PC-9 (cell line): ENCODE measurements at regions not wholly inside any gene's neighbourhood (a gene's known extent, or its start where the extent isn't known, plus 50 kb on each side); places are given as distances from the start of the nearest gene placed in this dataset.

Experiments used
- BruUV-seq: library from RNA; stranded (reverse); fragments of 400-500 nt; replicated peaks from 2 replicates; lab custom pipeline; 2021; lab: Mats Ljungman, UMichigan
- CTCF ChIA-PET: fragments of 300-600 bp; sonication (Branson Sonifier 250); formaldehyde crosslinking; loops from one replicate; lab custom pipeline; 2022; ENCODE audit warnings: antibody characterized with exemption; lab: Charles Lee
- POLR2A ChIA-PET: fragments of 300-600 bp; sonication (Branson Sonifier 250); formaldehyde crosslinking; loops from one replicate; lab custom pipeline; 2022; ENCODE audit warnings: antibody characterized with exemption; ENCODE audit not compliant: unreplicated experiment; lab: Charles Lee
- DNase-seq, 2 experiments: peaks; one replicate each; pipeline versions ENCODE4 v3.0.0 to v3.0.0-alpha.2; 2015 to 2022; ENCODE audit warnings: mixed read lengths in 1 of 2
- H2AFZ ChIP-seq: fragments of 200-600 bp; sonication (generic); 2 replicates; pipeline ENCODE4 v1.8.1; 2017; ENCODE audit warnings: antibody characterized with exemption
- H3F3A ChIP-seq: fragments of 200-600 bp; sonication (generic); 2 replicates; pipeline ENCODE4 v1.8.1; 2017; ENCODE audit warnings: antibody characterized with exemption, mild to moderate bottlenecking, low read depth; ENCODE audit not compliant: insufficient read depth
- H3K27ac ChIP-seq: fragments of 200-600 bp; sonication (generic); 2 replicates; pipeline ENCODE4 v1.6.1; 2016; ENCODE audit warnings: mixed run types
- H3K27me3 ChIP-seq: fragments of 200-600 bp; sonication (generic); 2 replicates; pipeline ENCODE4 v1.6.1; 2016; ENCODE audit warnings: low read depth, mixed run types; ENCODE audit not compliant: insufficient read depth
- H3K36me3 ChIP-seq: fragments of 200-600 bp; sonication (generic); 2 replicates; pipeline ENCODE4 v1.6.1; 2016; ENCODE audit warnings: low read depth, mixed run types
- H3K4me1 ChIP-seq: fragments of 200-600 bp; sonication (generic); replicated peaks from 2 replicates; pipeline ENCODE4 v1.6.1; 2016; ENCODE audit warnings: mixed run types; ENCODE audit not compliant: insufficient read depth
- H3K4me2 ChIP-seq: fragments of 200-600 bp; sonication (generic); 2 replicates; pipeline ENCODE4 v1.6.1; 2017; ENCODE audit warnings: mixed run types
- H3K4me3 ChIP-seq: fragments of 200-600 bp; sonication (generic); 2 replicates; pipeline ENCODE4 v1.6.1; 2016; ENCODE audit warnings: mixed run types
- H3K79me2 ChIP-seq: fragments of 200-600 bp; sonication (generic); 2 replicates; pipeline ENCODE4 v1.6.1; 2017; ENCODE audit warnings: low read depth, mixed run types
- H3K9me2 ChIP-seq: fragments of 200-600 bp; sonication (generic); 2 replicates; pipeline ENCODE4 v1.8.1; 2017; ENCODE audit warnings: mild to moderate bottlenecking; ENCODE audit not compliant: insufficient read depth
- H3K9me3 ChIP-seq: fragments of 200-600 bp; sonication (generic); 2 replicates; pipeline ENCODE4 v1.8.1; 2016; ENCODE audit warnings: low read depth; ENCODE audit not compliant: insufficient read depth
- H4K20me1 ChIP-seq: fragments of 200-600 bp; sonication (generic); 2 replicates; pipeline ENCODE4 v1.8.1; 2017; ENCODE audit not compliant: insufficient read depth
- EZH2 ChIP-seq: fragments of 200-600 bp; sonication (generic); IDR thresholded peaks from 2 replicates; pipeline ENCODE4 v1.8.0; 2017; ENCODE audit warnings: antibody characterized with exemption, low read depth
- intact Hi-C: fragments of 100-400 bp; cut with micrococcal nuclease; formaldehyde crosslinking; loops from one replicate; pipeline ENCODE4 v1.10.0; 2022; ENCODE audit not compliant: unreplicated experiment
- TF ChIP-seq, protein P1 (sequence below): fragments of 200-600 bp; sonication (generic); conservative IDR thresholded peaks from 2 replicates; pipeline ENCODE4 v1.6.1; 2017; ENCODE audit warnings: mixed run types, antibody characterized with exemption, mild to moderate bottlenecking, moderate library complexity

- Histone ChIP-seq H3K9me3 (no peaks in the 10 kb centered on the region), H4K20me1 (0 out of 2 replicates have a peak, but pooled peaks cover 3% of the 10 kb centered on the region), H3K27me3 (no peaks in the 10 kb centered on the region), H3K9me2 (no peaks in the 10 kb centered on the region), H3F3A (no peaks in the 10 kb centered on the region), H3K79me2 (no peaks in the 10 kb centered on the region), H3K36me3 (no peaks in the 10 kb centered on the region), H3K4me2 (no peak overlapping the region), H3K4me1 (no peaks in the 10 kb centered on the region), H3K27ac (no peak overlapping the region), H2AFZ (no peak overlapping the region), H3K4me3 (no peak overlapping the region)
- ChIA-PET CTCF (no interaction called here), POLR2A (no interaction called here)
- TF ChIP-seq, protein P1, sequence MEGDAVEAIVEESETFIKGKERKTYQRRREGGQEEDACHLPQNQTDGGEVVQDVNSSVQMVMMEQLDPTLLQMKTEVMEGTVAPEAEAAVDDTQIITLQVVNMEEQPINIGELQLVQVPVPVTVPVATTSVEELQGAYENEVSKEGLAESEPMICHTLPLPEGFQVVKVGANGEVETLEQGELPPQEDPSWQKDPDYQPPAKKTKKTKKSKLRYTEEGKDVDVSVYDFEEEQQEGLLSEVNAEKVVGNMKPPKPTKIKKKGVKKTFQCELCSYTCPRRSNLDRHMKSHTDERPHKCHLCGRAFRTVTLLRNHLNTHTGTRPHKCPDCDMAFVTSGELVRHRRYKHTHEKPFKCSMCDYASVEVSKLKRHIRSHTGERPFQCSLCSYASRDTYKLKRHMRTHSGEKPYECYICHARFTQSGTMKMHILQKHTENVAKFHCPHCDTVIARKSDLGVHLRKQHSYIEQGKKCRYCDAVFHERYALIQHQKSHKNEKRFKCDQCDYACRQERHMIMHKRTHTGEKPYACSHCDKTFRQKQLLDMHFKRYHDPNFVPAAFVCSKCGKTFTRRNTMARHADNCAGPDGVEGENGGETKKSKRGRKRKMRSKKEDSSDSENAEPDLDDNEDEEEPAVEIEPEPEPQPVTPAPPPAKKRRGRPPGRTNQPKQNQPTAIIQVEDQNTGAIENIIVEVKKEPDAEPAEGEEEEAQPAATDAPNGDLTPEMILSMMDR = no peak
- no peak for TF ChIP-seq EZH2
- intact Hi-C loops = no loop called here
- BruUV-seq = no TSS peak
- no peak for DNase-seq
Measured at GRCh38 chr4:111671756-111672155, 473.5 kb upstream of the FAM241A start.

DNA sequence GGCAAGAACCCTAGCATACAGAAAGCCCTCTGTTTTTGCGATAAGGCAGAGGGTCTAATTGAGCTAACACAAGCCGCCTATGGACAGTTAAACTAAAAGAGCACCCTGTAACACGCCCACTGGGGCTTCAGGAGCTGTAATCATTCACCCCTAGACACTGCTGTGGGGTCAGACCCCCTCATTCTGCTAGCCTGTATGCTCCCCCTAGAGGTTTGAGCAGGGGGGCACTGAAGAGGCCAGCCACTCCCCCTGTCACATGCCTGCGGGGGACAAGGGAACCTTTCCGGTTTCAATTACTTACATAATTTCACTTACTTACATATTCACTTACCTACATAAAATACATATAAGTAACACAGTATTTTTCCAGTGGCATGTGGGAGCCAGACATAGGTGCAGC is 469.5 kb upstream of the FAM241A start:
- H3K4me1 ChIP-seq = no peaks in the 10 kb centered on the region
- no peak overlapping the region for H3K4me2 ChIP-seq
- no peaks in the 10 kb centered on the region for H3K36me3 ChIP-seq
- CTCF ChIA-PET = no interaction called here
- no peak for DNase-seq
- H3K4me3 ChIP-seq = no peak overlapping the region
- POLR2A ChIA-PET = no interaction called here
- no peak overlapping the region for H2AFZ ChIP-seq
- H4K20me1 ChIP-seq = no peaks in the 10 kb centered on the region
- H3K9me2 ChIP-seq = no peaks in the 10 kb centered on the region
- TF ChIP-seq, protein P1 = no peak
- no peak for TF ChIP-seq EZH2
- no peaks in the 10 kb centered on the region for H3K27me3 ChIP-seq
- no TSS peak for BruUV-seq
- no peak overlapping the region for H3K27ac ChIP-seq
- H3K9me3 ChIP-seq = no peaks in the 10 kb centered on the region
- no peaks in the 10 kb centered on the region for H3K79me2 ChIP-seq
- no peaks in the 10 kb centered on the region for H3F3A ChIP-seq
- intact Hi-C loops = no loop called here

GRCh38 chr4:111676533-111676932 is 468.7 kb upstream of the FAM241A start:
- no peaks in the 10 kb centered on the region for H3K27me3 ChIP-seq
- H3K9me3 ChIP-seq = no peaks in the 10 kb centered on the region
- TF ChIP-seq, protein P1 = no peak
- TF ChIP-seq EZH2 = no peak
- no peaks in the 10 kb centered on the region for H3K4me1 ChIP-seq
- no TSS peak for BruUV-seq
- no peaks in the 10 kb centered on the region for H3F3A ChIP-seq
- POLR2A ChIA-PET = no interaction called here
- H2AFZ ChIP-seq = no peak overlapping the region; the same call in 1 of the 2 replicates
- H3K4me2 ChIP-seq = no peak overlapping the region
- no peaks in the 10 kb centered on the region for H4K20me1 ChIP-seq
- H3K36me3 ChIP-seq = no peaks in the 10 kb centered on the region
- H3K79me2 ChIP-seq = no peaks in the 10 kb centered on the region
- CTCF ChIA-PET = no interaction called here
- no peak overlapping the region for H3K27ac ChIP-seq
- no peak for DNase-seq
- H3K9me2 ChIP-seq = no peaks in the 10 kb centered on the region
- H3K4me3 ChIP-seq = no peak overlapping the region
- intact Hi-C loops = no loop called here
